ENCODE measurements at regions not wholly inside any gene's neighbourhood (a gene's known extent, or its start where the extent isn't known, plus 50 kb on each side); places are given as distances from the start of the nearest gene placed in this dataset.
A peak's percentile ranks its signal among the peaks of the same experiment; 100 is the strongest.

- ATAC-seq (ENCODE audit: low FRiP score) = no peak
- Histone ChIP-seq H3K9me3 (ENCODE audit: control insufficient read depth, low read length) (no peaks in the 10 kb centered on the region), H3K4me1 (ENCODE audit: control insufficient read depth in 1 of 2, insufficient read depth in 2 of 2, low read length in 2 of 2) (peaks cover 5 to 6% of the 10 kb centered on the region in 2 donors)
Observed at GRCh38 chr1:201711811-201712210, 117.1 kb upstream of the IPO9 start.

GRCh38 chr1:201712387-201713085, 116.4 kb upstream of the IPO9 start:
- intact Hi-C loops (cut with DNase I) = loop anchor here in 1 of 2 donors (2.0 kb wide), 1 partner anchor 36 kb away; no protein-coding TSS in a partner anchor
- ATAC-seq (ENCODE audit: low FRiP score) (no peak), DNase-seq (no peak)
- H3K4me3 ChIP-seq (ENCODE audit: low read length in 2 of 2) = no peak overlapping the region
- H3K36me3 ChIP-seq (ENCODE audit: control insufficient read depth in 1 of 2, insufficient read depth in 2 of 2, low read length in 1 of 2) = no peaks in the 10 kb centered on the region
- H3K27ac ChIP-seq (ENCODE audit: low read depth in 1 of 2, low read length in 2 of 2) = peak overlapping the region; percentile 91 to 98
- no peaks in the 10 kb centered on the region for H3K9me3 ChIP-seq (ENCODE audit: control insufficient read depth, low read length)
- WGBS, 2 donors = 80% methylated on average over 7 of the region's 7 CpGs
- peaks cover 5 to 6% of the 10 kb centered on the region in 2 donors for H3K4me1 ChIP-seq (ENCODE audit: control insufficient read depth in 1 of 2, insufficient read depth in 2 of 2, low read length in 2 of 2)
- no peaks in the 10 kb centered on the region for H3K27me3 ChIP-seq (ENCODE audit: control insufficient read depth in 1 of 2, insufficient read depth in 2 of 2, low read length in 1 of 2)

More at GRCh38 chr1:201711811-201712210, 117.1 kb upstream of the IPO9 start:
- 0 to 19% methylated on average over 2 of the region's 2 CpGs for WGBS, 2 donors
- Histone ChIP-seq H3K36me3 (ENCODE audit: control insufficient read depth in 1 of 2, insufficient read depth in 2 of 2, low read length in 1 of 2) (no peaks in the 10 kb centered on the region), H3K27ac (ENCODE audit: low read depth in 1 of 2, low read length in 2 of 2) (peak overlapping the region; percentile 91 to 98), H3K4me3 (ENCODE audit: low read length in 2 of 2) (no peak overlapping the region), H3K27me3 (ENCODE audit: control insufficient read depth in 1 of 2, insufficient read depth in 2 of 2, low read length in 1 of 2) (no peaks in the 10 kb centered on the region)
- DNase-seq = no peak
- intact Hi-C loops (cut with DNase I) = loop anchor here in 1 of 2 donors (2.0 kb wide), 1 partner anchor 37 kb away; no protein-coding TSS in a partner anchor

- no peaks in the 10 kb centered on the region for H3K27me3 ChIP-seq (ENCODE audit: control insufficient read depth in 1 of 2, insufficient read depth in 2 of 2, low read length in 1 of 2)
- peaks cover 5 to 6% of the 10 kb centered on the region in 2 donors for H3K4me1 ChIP-seq (ENCODE audit: control insufficient read depth in 1 of 2, insufficient read depth in 2 of 2, low read length in 2 of 2)
- H3K36me3 ChIP-seq (ENCODE audit: control insufficient read depth in 1 of 2, insufficient read depth in 2 of 2, low read length in 1 of 2) = no peaks in the 10 kb centered on the region
- no peak overlapping the region for H3K4me3 ChIP-seq (ENCODE audit: low read length in 2 of 2)
- ATAC-seq (ENCODE audit: low FRiP score) (peak; percentile 91), DNase-seq (peak; percentile 97)
- intact Hi-C loops (cut with DNase I) = loop anchor here in 1 of 2 donors (2.0 kb wide), 1 partner anchor 36 kb away; no protein-coding TSS in a partner anchor
- WGBS, 2 donors = 2% methylated on average over 3 of the region's 3 CpGs
- H3K9me3 ChIP-seq (ENCODE audit: control insufficient read depth, low read length) = no peaks in the 10 kb centered on the region
- peak overlapping the region; percentile 97 to 98 for H3K27ac ChIP-seq (ENCODE audit: low read depth in 1 of 2, low read length in 2 of 2)
Observed at GRCh38 chr1:201713086-201713810, 115.7 kb upstream of the IPO9 start.

- no peaks in the 10 kb centered on the region for H3K36me3 ChIP-seq (ENCODE audit: control insufficient read depth in 1 of 2, insufficient read depth in 2 of 2, low read length in 1 of 2)
- 15 to 16% methylated on average over 9 of the region's 9 CpGs for WGBS, 2 donors
- H3K4me3 ChIP-seq (ENCODE audit: low read length in 2 of 2) = no peak overlapping the region
- peaks cover 5 to 13% of the 10 kb centered on the region in 2 donors for H3K4me1 ChIP-seq (ENCODE audit: control insufficient read depth in 1 of 2, insufficient read depth in 2 of 2, low read length in 2 of 2)
- H3K27me3 ChIP-seq (ENCODE audit: control insufficient read depth in 1 of 2, insufficient read depth in 2 of 2, low read length in 1 of 2) = no peaks in the 10 kb centered on the region
- peak; percentile 87 for ATAC-seq (ENCODE audit: low FRiP score)
- peak; percentile 95 to 96 for DNase-seq
- H3K9me3 ChIP-seq (ENCODE audit: control insufficient read depth, low read length) = no peaks in the 10 kb centered on the region
- H3K27ac ChIP-seq (ENCODE audit: low read depth in 1 of 2, low read length in 2 of 2) = peak overlapping the region; percentile 97 to 99
- intact Hi-C loops (cut with DNase I) = loop anchor here in 1 of 2 donors (2.0 kb wide), 1 partner anchor 34 kb away; no protein-coding TSS in a partner anchor
Observed at GRCh38 chr1:201714542-201715329, 114.2 kb upstream of the IPO9 start.

GRCh38 chr1:201715351-201715750, 113.6 kb upstream of the IPO9 start:
- ATAC-seq (ENCODE audit: low FRiP score) = no peak
- intact Hi-C loops (cut with DNase I) = loop anchor here in 1 of 2 donors (2.0 kb wide), 1 partner anchor 33 kb away; no protein-coding TSS in a partner anchor
- no peak overlapping the region for H3K4me3 ChIP-seq (ENCODE audit: low read length in 2 of 2)

GRCh38 chr1:201715801-201716741, 112.9 kb upstream of the IPO9 start:
- no peaks in the 10 kb centered on the region for H3K36me3 ChIP-seq (ENCODE audit: control insufficient read depth in 1 of 2, insufficient read depth in 2 of 2, low read length in 1 of 2)
- intact Hi-C loops (cut with DNase I) = loop anchor here in 1 of 2 donors (2.0 kb wide), 1 partner anchor 33 kb away; no protein-coding TSS in a partner anchor
- H3K9me3 ChIP-seq (ENCODE audit: control insufficient read depth, low read length) = no peaks in the 10 kb centered on the region
- no peaks in the 10 kb centered on the region for H3K27me3 ChIP-seq (ENCODE audit: control insufficient read depth in 1 of 2, insufficient read depth in 2 of 2, low read length in 1 of 2)
- peaks cover 5 to 13% of the 10 kb centered on the region in 2 donors for H3K4me1 ChIP-seq (ENCODE audit: control insufficient read depth in 1 of 2, insufficient read depth in 2 of 2, low read length in 2 of 2)
- WGBS, 2 donors = 74 to 77% methylated on average over 11 of the region's 11 CpGs
- peak overlapping the region; percentile 37 to 70 for H3K27ac ChIP-seq (ENCODE audit: low read depth in 1 of 2, low read length in 2 of 2)
- ATAC-seq (ENCODE audit: low FRiP score) (no peak), DNase-seq (peak in 1 of 2 donors; percentile 78)
- H3K4me3 ChIP-seq (ENCODE audit: low read length in 2 of 2) = no peak overlapping the region

More at GRCh38 chr1:201715351-201715750, 113.6 kb upstream of the IPO9 start:
- Histone ChIP-seq H3K36me3 (ENCODE audit: control insufficient read depth in 1 of 2, insufficient read depth in 2 of 2, low read length in 1 of 2) (no peaks in the 10 kb centered on the region), H3K27ac (ENCODE audit: low read depth in 1 of 2, low read length in 2 of 2) (peak overlapping the region; percentile 37 to 70), H3K27me3 (ENCODE audit: control insufficient read depth in 1 of 2, insufficient read depth in 2 of 2, low read length in 1 of 2) (no peaks in the 10 kb centered on the region), H3K4me1 (ENCODE audit: control insufficient read depth in 1 of 2, insufficient read depth in 2 of 2, low read length in 2 of 2) (peaks cover 5 to 13% of the 10 kb centered on the region in 2 donors), H3K9me3 (ENCODE audit: control insufficient read depth, low read length) (no peaks in the 10 kb centered on the region)
- no peak for DNase-seq
- 63 to 74% methylated on average over 6 of the region's 6 CpGs for WGBS, 2 donors

- no peaks in the 10 kb centered on the region for H3K9me3 ChIP-seq (ENCODE audit: control insufficient read depth, low read length)
- no peak for ATAC-seq (ENCODE audit: low FRiP score)
- H3K27me3 ChIP-seq (ENCODE audit: control insufficient read depth in 1 of 2, insufficient read depth in 2 of 2, low read length in 1 of 2) = no peaks in the 10 kb centered on the region
- no peak overlapping the region for H3K4me3 ChIP-seq (ENCODE audit: low read length in 2 of 2)
- H3K36me3 ChIP-seq (ENCODE audit: control insufficient read depth in 1 of 2, insufficient read depth in 2 of 2, low read length in 1 of 2) = no peaks in the 10 kb centered on the region
- peak overlapping the region in 1 of 2 donors; percentile 39 for H3K27ac ChIP-seq (ENCODE audit: low read depth in 1 of 2, low read length in 2 of 2)
- no peak for DNase-seq
- intact Hi-C loops (cut with DNase I) = no loop called here
- WGBS, 2 donors = 82 to 84% methylated on average over 7 of the region's 7 CpGs
- peaks cover 2 to 13% of the 10 kb centered on the region in 2 donors for H3K4me1 ChIP-seq (ENCODE audit: control insufficient read depth in 1 of 2, insufficient read depth in 2 of 2, low read length in 2 of 2)
Observed at GRCh38 chr1:201716742-201717135, 112.2 kb upstream of the IPO9 start.
